GM12891 (cell line): ENCODE measurements at regions not wholly inside any gene's neighbourhood (a gene's known extent, or its start where the extent isn't known, plus 50 kb on each side); places are given as distances from the start of the nearest gene placed in this dataset.

ENCODE experiments used
- POLR2A ChIP-seq: IDR thresholded peaks from 2 replicates; pipeline ENCODE4 v1.6.1; 2011; ENCODE audit warnings: low read depth, low read length, control low read depth
- POLR2AphosphoS5 ChIP-seq: IDR thresholded peaks from 2 replicates; pipeline ENCODE4 v1.6.1; 2011; ENCODE audit warnings: low read depth, low read length, control low read depth
- POU2F2 ChIP-seq: IDR thresholded peaks from 2 replicates; pipeline ENCODE4 v1.6.1; 2011; ENCODE audit warnings: low read depth, mild to moderate bottlenecking, control low read depth, low read length, moderate library complexity

- TF ChIP-seq POLR2A (no peak), POLR2AphosphoS5 (no peak), POU2F2 (no peak)
Observed at GRCh38 chr13:72540881-72541280, 186.5 kb downstream of the MZT1 start.
